ENCODE measurements at regions not wholly inside any gene's neighbourhood (a gene's known extent, or its start where the extent isn't known, plus 50 kb on each side); places are given as distances from the start of the nearest gene placed in this dataset.

DNA sequence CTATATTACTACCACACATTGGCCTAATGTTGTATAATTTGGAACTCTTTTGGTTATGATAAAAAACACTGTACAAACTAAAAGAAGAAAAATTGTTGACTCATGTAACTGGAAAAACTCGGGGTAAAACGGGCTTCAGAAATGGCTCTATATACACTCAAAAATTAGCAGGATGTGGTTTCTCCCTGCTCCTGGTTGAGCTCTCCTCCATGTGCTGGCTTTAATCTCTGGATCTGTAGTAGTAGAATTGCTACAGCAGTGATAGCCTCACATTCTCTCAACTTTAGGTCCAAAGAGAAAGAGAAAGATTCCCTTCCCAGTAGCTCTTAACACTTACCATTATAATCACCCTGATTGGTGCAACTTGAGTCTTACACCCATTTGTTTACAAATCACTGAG, 274.9 kb upstream of the GALNT5 start:
- TF ChIP-seq, protein P1, sequence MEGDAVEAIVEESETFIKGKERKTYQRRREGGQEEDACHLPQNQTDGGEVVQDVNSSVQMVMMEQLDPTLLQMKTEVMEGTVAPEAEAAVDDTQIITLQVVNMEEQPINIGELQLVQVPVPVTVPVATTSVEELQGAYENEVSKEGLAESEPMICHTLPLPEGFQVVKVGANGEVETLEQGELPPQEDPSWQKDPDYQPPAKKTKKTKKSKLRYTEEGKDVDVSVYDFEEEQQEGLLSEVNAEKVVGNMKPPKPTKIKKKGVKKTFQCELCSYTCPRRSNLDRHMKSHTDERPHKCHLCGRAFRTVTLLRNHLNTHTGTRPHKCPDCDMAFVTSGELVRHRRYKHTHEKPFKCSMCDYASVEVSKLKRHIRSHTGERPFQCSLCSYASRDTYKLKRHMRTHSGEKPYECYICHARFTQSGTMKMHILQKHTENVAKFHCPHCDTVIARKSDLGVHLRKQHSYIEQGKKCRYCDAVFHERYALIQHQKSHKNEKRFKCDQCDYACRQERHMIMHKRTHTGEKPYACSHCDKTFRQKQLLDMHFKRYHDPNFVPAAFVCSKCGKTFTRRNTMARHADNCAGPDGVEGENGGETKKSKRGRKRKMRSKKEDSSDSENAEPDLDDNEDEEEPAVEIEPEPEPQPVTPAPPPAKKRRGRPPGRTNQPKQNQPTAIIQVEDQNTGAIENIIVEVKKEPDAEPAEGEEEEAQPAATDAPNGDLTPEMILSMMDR (IDR thresholded peaks at IDR 0.05): no peak
- no peak for TF ChIP-seq POLR2A (IDR thresholded peaks at IDR 0.05)

Measured in testis (tissue), 2 donors.